PC-3 (cell line): ENCODE measurements at regions not wholly inside any gene's neighbourhood (a gene's known extent, or its start where the extent isn't known, plus 50 kb on each side); places are given as distances from the start of the nearest gene placed in this dataset.

Source experiments
- ATAC-seq: fragments of 200-7000 bp; cut with Tn5 transposase; 2 replicates; pipeline ENCODE4 v1.9.1; 2020; ENCODE audit warnings: mild to moderate bottlenecking, moderate library complexity
- BruUV-seq: library from RNA; stranded (reverse); fragments of 400-500 nt; replicated peaks from 2 replicates; lab custom pipeline; 2021; lab: Mats Ljungman, UMichigan
- CTCF ChIA-PET: fragments of 300-600 bp; sonication (Branson Sonifier 250); formaldehyde crosslinking; loops from one replicate; lab custom pipeline; 2022; ENCODE audit warnings: antibody characterized with exemption; lab: Charles Lee
- POLR2A ChIA-PET: fragments of 300-600 bp; sonication (Branson Sonifier 250); formaldehyde crosslinking; loops from one replicate; lab custom pipeline; 2022; ENCODE audit warnings: antibody characterized with exemption; ENCODE audit not compliant: unreplicated experiment; lab: Charles Lee
- DNase-seq: peaks from one replicate; pipeline ENCODE4 v3.0.0-alpha.2; 2015
- H2AFZ ChIP-seq: fragments of 300-600 bp; sonication (generic); 2 replicates; pipeline ENCODE4 v1.6.0; 2016; ENCODE audit warnings: antibody characterized with exemption, low read length
- H3F3A ChIP-seq: fragments of 300-600 bp; sonication (generic); one replicate; pipeline ENCODE4 v1.6.0; 2017; ENCODE audit warnings: antibody characterized with exemption, low read length, control low read depth, mild to moderate bottlenecking; ENCODE audit not compliant: unreplicated experiment
- H3K27ac ChIP-seq: fragments of 300-600 bp; sonication (generic); 2 replicates; pipeline ENCODE4 v1.5.1; 2016; ENCODE audit warnings: mild to moderate bottlenecking, low read length
- H3K27me3 ChIP-seq: fragments of 300-600 bp; sonication (generic); 2 replicates; pipeline ENCODE4 v1.6.1; 2016; ENCODE audit warnings: low read length, mixed read lengths
- H3K36me3 ChIP-seq: fragments of 300-600 bp; sonication (generic); 2 replicates; pipeline ENCODE4 v1.6.1; 2016; ENCODE audit warnings: low read depth, mixed run types, low read length, mixed read lengths
- H3K4me1 ChIP-seq: fragments of 300-600 bp; sonication (generic); 2 replicates; pipeline ENCODE4 v1.5.1; 2016; ENCODE audit warnings: low read length; ENCODE audit not compliant: insufficient read depth
- H3K4me2 ChIP-seq: fragments of 300-600 bp; sonication (generic); 2 replicates; pipeline ENCODE4 v1.6.0; 2016; ENCODE audit warnings: low read length
- H3K4me3 ChIP-seq: fragments of 300-600 bp; sonication (generic); 2 replicates; pipeline ENCODE4 v1.5.1; 2016; ENCODE audit warnings: mild to moderate bottlenecking, low read length, mixed read lengths
- H3K79me2 ChIP-seq: fragments of 300-600 bp; sonication (generic); 2 replicates; pipeline ENCODE4 v1.6.1; 2017; ENCODE audit warnings: low read length, mixed read lengths
- H3K9ac ChIP-seq: fragments of 300-600 bp; sonication (generic); 2 replicates; pipeline ENCODE4 v1.6.0; 2016; ENCODE audit warnings: mild to moderate bottlenecking, low read length
- H3K9me2 ChIP-seq: fragments of 300-600 bp; sonication (generic); replicated peaks from 2 replicates; pipeline ENCODE4 v1.6.1; 2016; ENCODE audit warnings: mixed run types, low read length, mixed read lengths
- H3K9me3 ChIP-seq: fragments of 300-600 bp; sonication (generic); 2 replicates; pipeline ENCODE4 v1.6.1; 2016; ENCODE audit warnings: low read length, mixed read lengths
- H4K20me1 ChIP-seq: fragments of 300-600 bp; sonication (generic); 2 replicates; pipeline ENCODE4 v1.6.1; 2016; ENCODE audit warnings: low read length, mixed read lengths
- EZH2 ChIP-seq: fragments of 300-600 bp; sonication (generic); IDR thresholded peaks from one replicate; pipeline ENCODE4 v1.6.1; 2017; ENCODE audit warnings: antibody characterized with exemption, mild to moderate bottlenecking, low read length; ENCODE audit not compliant: unreplicated experiment
- EZH2phosphoT487 ChIP-seq: fragments of 300-600 bp; sonication (generic); IDR thresholded peaks from 2 replicates; pipeline ENCODE4 v1.6.1; 2018; ENCODE audit warnings: mild to moderate bottlenecking, antibody characterized with exemption, low read length, borderline replicate concordance
- intact Hi-C: fragments of 100-400 bp; cut with micrococcal nuclease; formaldehyde crosslinking; loops from 2 replicates; pipeline ENCODE4 v1.9.0; 2023
- TF ChIP-seq, protein P1 (sequence below): fragments of 300-600 bp; sonication (generic); conservative IDR thresholded peaks from 2 replicates; pipeline ENCODE4 v1.5.1; 2017; ENCODE audit warnings: antibody characterized with exemption, low read depth, mild to moderate bottlenecking, low read length

DNA sequence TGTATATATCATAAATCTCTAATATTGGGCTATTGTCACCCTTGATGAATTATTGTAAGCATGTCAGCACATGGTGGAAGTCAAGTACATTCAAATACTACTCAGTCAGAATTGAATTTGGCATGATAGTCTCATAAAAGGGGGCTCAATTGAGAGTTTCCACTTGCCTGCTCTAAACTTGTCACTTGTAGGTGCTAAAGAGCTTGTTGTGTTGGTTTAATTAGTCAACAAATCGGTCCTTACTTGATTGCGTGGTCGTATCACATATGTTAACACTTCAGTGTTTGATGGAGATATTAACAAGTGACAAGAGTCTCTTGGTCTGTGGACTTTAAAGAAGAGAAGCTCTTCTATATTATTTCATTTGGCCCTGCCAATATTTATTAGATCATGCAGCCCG is 81.1 kb downstream of the NKX2-1 start:
- Histone ChIP-seq H4K20me1 (no peaks in the 10 kb centered on the region), H3K9ac (no peak overlapping the region), H3K27ac (no peak overlapping the region), H2AFZ (no peak overlapping the region), H3F3A (no peaks in the 10 kb centered on the region), H3K4me2 (no peak overlapping the region), H3K79me2 (no peaks in the 10 kb centered on the region), H3K9me2 (no peaks in the 10 kb centered on the region), H3K36me3 (no peaks in the 10 kb centered on the region), H3K4me3 (no peak overlapping the region), H3K9me3 (no peaks in the 10 kb centered on the region), H3K27me3 (peaks cover 82% of the 10 kb centered on the region), H3K4me1 (no peaks in the 10 kb centered on the region)
- intact Hi-C loops = no loop called here
- BruUV-seq = no TSS peak
- no peak for ATAC-seq
- ChIA-PET CTCF (no interaction called here), POLR2A (no interaction called here)
- TF ChIP-seq, protein P1, sequence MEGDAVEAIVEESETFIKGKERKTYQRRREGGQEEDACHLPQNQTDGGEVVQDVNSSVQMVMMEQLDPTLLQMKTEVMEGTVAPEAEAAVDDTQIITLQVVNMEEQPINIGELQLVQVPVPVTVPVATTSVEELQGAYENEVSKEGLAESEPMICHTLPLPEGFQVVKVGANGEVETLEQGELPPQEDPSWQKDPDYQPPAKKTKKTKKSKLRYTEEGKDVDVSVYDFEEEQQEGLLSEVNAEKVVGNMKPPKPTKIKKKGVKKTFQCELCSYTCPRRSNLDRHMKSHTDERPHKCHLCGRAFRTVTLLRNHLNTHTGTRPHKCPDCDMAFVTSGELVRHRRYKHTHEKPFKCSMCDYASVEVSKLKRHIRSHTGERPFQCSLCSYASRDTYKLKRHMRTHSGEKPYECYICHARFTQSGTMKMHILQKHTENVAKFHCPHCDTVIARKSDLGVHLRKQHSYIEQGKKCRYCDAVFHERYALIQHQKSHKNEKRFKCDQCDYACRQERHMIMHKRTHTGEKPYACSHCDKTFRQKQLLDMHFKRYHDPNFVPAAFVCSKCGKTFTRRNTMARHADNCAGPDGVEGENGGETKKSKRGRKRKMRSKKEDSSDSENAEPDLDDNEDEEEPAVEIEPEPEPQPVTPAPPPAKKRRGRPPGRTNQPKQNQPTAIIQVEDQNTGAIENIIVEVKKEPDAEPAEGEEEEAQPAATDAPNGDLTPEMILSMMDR = no peak
- TF ChIP-seq EZH2phosphoT487 (no peak), EZH2 (no peak)
- no peak for DNase-seq

DNA sequence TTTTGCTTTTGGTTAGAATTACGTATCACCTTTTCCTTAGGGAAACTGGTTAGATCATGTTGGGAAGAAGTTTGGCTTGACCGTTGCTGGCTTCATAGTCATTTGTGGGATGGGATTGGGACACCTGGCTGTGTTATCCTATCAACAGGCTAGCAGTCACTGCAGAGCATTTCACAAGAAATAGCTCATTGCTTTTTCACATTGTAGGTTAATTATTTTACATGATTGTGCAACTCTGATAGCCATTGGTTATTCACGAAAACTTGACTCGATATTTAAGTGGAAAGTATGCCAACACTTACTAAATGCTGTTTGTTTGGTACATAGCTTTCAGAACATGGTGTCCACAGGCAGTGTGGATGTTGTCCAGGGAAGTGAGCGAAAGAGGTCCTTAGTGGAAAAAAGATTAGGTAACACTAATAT is 89.4 kb downstream of the NKX2-1 start:
- Histone ChIP-seq H4K20me1 (no peaks in the 10 kb centered on the region), H3K36me3 (no peaks in the 10 kb centered on the region), H3K4me1 (no peaks in the 10 kb centered on the region), H3K9me2 (no peaks in the 10 kb centered on the region), H3K27ac (no peak overlapping the region), H3K4me3 (no peak overlapping the region), H2AFZ (no peak overlapping the region), H3K79me2 (no peaks in the 10 kb centered on the region), H3K27me3 (peaks cover 50% of the 10 kb centered on the region), H3K9ac (no peak overlapping the region), H3F3A (no peaks in the 10 kb centered on the region), H3K4me2 (no peak overlapping the region), H3K9me3 (no peaks in the 10 kb centered on the region)
- no TSS peak for BruUV-seq
- ChIA-PET POLR2A (no interaction called here), CTCF (no interaction called here)
- no peak for TF ChIP-seq EZH2phosphoT487
- TF ChIP-seq, protein P1 = no peak
- no peak for TF ChIP-seq EZH2
- ATAC-seq (no peak), DNase-seq (no peak)
- intact Hi-C loops = no loop called here

DNA sequence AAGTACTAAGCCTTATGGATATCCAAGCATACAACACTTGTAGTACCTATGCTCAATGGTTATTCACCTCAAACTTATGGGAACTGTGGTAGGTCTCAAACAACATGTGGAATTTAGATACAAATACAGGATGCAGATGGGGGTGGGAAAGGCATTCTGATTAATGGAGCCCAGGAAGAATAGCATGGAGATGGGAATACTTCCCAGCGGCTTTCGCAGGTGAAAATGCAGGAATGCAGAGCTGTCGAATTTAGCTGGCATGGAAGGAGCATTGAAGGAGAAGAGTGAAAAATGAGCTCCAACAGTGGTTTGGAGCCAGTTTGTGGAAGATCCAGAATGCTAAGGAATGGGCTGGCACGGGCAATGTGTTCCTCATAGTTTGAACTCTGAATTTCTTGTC is 89.9 kb downstream of the NKX2-1 start:
- Histone ChIP-seq H3F3A (no peaks in the 10 kb centered on the region), H3K9me3 (no peaks in the 10 kb centered on the region), H3K4me1 (no peaks in the 10 kb centered on the region), H3K9ac (no peak overlapping the region), H3K27ac (no peak overlapping the region), H3K9me2 (no peaks in the 10 kb centered on the region), H3K36me3 (no peaks in the 10 kb centered on the region), H3K4me3 (no peak overlapping the region), H3K79me2 (no peaks in the 10 kb centered on the region), H4K20me1 (no peaks in the 10 kb centered on the region), H2AFZ (no peak overlapping the region), H3K27me3 (peaks cover 51% of the 10 kb centered on the region), H3K4me2 (no peak overlapping the region)
- BruUV-seq = no TSS peak
- TF ChIP-seq EZH2phosphoT487 (no peak), EZH2 (no peak)
- TF ChIP-seq, protein P1 = no peak
- intact Hi-C loops = no loop called here
- ATAC-seq = no peak
- DNase-seq = no peak
- CTCF ChIA-PET = no interaction called here
- POLR2A ChIA-PET = no interaction called here
